ENCODE measurements at regions not wholly inside any gene's neighbourhood (a gene's known extent, or its start where the extent isn't known, plus 50 kb on each side); places are given as distances from the start of the nearest gene placed in this dataset.

- Mint-ChIP-seq H3K27me3 (ENCODE audit: low read depth in 2 of 2) (peaks cover 0 to 3% of the 10 kb centered on the region in 2 donors), H3K4me1 (no peaks in the 10 kb centered on the region), H3K4me3 (no peak overlapping the region), H3K27ac (no peak overlapping the region), H3K9me3 (peaks cover 0 to 7% of the 10 kb centered on the region in 2 donors), H3K36me3 (no peaks in the 10 kb centered on the region)
- ATAC-seq (no peak), DNase-seq (no peak)
- Histone ChIP-seq H3K27me3 (ENCODE audit: control insufficient read depth, insufficient read depth, low read length) (no peaks in the 10 kb centered on the region), H3K9me3 (ENCODE audit: control insufficient read depth, insufficient read depth, low read length) (no peaks in the 10 kb centered on the region), H3K27ac (ENCODE audit: low read length) (no peak overlapping the region), H3K36me3 (ENCODE audit: control insufficient read depth, insufficient read depth, low read length) (no peaks in the 10 kb centered on the region), H3K4me3 (ENCODE audit: low read length) (no peak overlapping the region), H3K4me1 (ENCODE audit: control insufficient read depth, insufficient read depth, low read length) (no peaks in the 10 kb centered on the region)
- intact Hi-C loops (cut with micrococcal nuclease) = no loop called here
- TF ChIP-seq, protein P1, sequence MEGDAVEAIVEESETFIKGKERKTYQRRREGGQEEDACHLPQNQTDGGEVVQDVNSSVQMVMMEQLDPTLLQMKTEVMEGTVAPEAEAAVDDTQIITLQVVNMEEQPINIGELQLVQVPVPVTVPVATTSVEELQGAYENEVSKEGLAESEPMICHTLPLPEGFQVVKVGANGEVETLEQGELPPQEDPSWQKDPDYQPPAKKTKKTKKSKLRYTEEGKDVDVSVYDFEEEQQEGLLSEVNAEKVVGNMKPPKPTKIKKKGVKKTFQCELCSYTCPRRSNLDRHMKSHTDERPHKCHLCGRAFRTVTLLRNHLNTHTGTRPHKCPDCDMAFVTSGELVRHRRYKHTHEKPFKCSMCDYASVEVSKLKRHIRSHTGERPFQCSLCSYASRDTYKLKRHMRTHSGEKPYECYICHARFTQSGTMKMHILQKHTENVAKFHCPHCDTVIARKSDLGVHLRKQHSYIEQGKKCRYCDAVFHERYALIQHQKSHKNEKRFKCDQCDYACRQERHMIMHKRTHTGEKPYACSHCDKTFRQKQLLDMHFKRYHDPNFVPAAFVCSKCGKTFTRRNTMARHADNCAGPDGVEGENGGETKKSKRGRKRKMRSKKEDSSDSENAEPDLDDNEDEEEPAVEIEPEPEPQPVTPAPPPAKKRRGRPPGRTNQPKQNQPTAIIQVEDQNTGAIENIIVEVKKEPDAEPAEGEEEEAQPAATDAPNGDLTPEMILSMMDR (IDR thresholded peaks at IDR 0.05) = no peak
- 92% methylated on average over 2 of the region's 2 CpGs for WGBS (ENCODE audit: insufficient coverage)
These were observed 198.5 kb downstream of the FBXO8 start for GRCh38 chr4:174084981-174085380.

GRCh38 chr4:174084542-174084941 lies 198.9 kb downstream of the FBXO8 start:
- DNase-seq (no peak), ATAC-seq (no peak)
- TF ChIP-seq, protein P1 (IDR thresholded peaks at IDR 0.05) = no peak
- 59% methylated on average over 1 of the region's 1 CpG for WGBS (ENCODE audit: insufficient coverage)
- intact Hi-C loops (cut with micrococcal nuclease) = no loop called here
- H3K9me3 ChIP-seq (ENCODE audit: control insufficient read depth, insufficient read depth, low read length) = no peaks in the 10 kb centered on the region
- H3K4me1 ChIP-seq (ENCODE audit: control insufficient read depth, insufficient read depth, low read length) = no peaks in the 10 kb centered on the region
- Mint-ChIP-seq H3K27me3 (ENCODE audit: low read depth in 2 of 2) (peaks cover 0 to 3% of the 10 kb centered on the region in 2 donors), H3K4me3 (no peak overlapping the region), H3K27ac (no peak overlapping the region), H3K4me1 (no peaks in the 10 kb centered on the region), H3K36me3 (no peaks in the 10 kb centered on the region), H3K9me3 (peaks cover 0 to 6% of the 10 kb centered on the region in 2 donors)
- H3K27me3 ChIP-seq (ENCODE audit: control insufficient read depth, insufficient read depth, low read length) = no peaks in the 10 kb centered on the region
- H3K36me3 ChIP-seq (ENCODE audit: control insufficient read depth, insufficient read depth, low read length) = no peaks in the 10 kb centered on the region
- H3K4me3 ChIP-seq (ENCODE audit: low read length) = no peak overlapping the region
- H3K27ac ChIP-seq (ENCODE audit: low read length) = no peak overlapping the region

DNA sequence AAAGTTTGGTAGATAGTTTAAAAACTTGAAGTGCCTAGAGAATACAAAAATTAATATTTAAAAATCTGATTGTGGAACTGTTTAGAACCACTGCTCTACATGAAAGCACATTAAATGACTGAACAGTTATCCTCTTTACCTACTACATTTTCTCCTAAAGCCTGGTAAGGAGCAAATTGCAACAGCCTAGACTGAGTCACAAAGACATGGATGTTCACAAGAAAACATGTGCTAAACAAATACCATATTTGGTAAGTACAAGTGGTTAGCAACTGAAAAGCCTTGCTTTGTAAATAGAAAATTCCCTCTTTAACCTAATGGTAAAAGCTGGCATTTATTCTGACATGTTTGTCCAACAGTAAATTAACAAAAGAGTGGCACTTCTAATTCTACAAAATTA lies 203.1 kb downstream of the FBXO8 start:
- Mint-ChIP-seq H3K36me3 (no peaks in the 10 kb centered on the region), H3K4me3 (no peak overlapping the region), H3K4me1 (no peaks in the 10 kb centered on the region), H3K27ac (no peak overlapping the region), H3K9me3 (peaks cover 3 to 7% of the 10 kb centered on the region in 2 donors), H3K27me3 (ENCODE audit: low read depth in 2 of 2) (no peaks in the 10 kb centered on the region)
- H3K27me3 ChIP-seq (ENCODE audit: control insufficient read depth, insufficient read depth, low read length) = no peaks in the 10 kb centered on the region
- no peak overlapping the region for H3K27ac ChIP-seq (ENCODE audit: low read length)
- no peaks in the 10 kb centered on the region for H3K9me3 ChIP-seq (ENCODE audit: control insufficient read depth, insufficient read depth, low read length)
- H3K4me3 ChIP-seq (ENCODE audit: low read length) = no peak overlapping the region
- no peaks in the 10 kb centered on the region for H3K36me3 ChIP-seq (ENCODE audit: control insufficient read depth, insufficient read depth, low read length)
- DNase-seq (no peak), ATAC-seq (no peak)
- intact Hi-C loops (cut with micrococcal nuclease) = no loop called here
- TF ChIP-seq, protein P1 (IDR thresholded peaks at IDR 0.05) = no peak
- no peaks in the 10 kb centered on the region for H3K4me1 ChIP-seq (ENCODE audit: control insufficient read depth, insufficient read depth, low read length)

DNA sequence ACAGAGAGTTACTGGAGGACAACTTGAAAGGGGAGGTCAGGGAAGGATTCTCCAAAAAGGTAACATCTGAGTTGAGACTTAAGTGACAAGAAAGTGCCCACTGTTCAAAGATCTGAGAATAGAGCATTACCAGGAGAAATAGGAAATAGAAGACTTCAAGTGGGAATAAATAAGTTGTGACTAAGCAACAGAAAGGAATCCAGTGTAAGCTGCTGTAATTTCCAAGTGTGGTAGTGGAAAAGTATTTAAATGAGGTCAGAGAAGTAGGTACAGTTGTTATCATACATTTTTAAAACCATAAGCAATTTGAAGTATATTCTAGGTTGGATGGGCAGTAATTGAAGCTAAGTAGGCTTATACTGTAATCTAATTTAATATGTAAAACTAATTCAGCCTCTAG lies 211.9 kb downstream of the FBXO8 start:
- intact Hi-C loops (cut with micrococcal nuclease) = no loop called here
- no peaks in the 10 kb centered on the region for H3K4me1 Mint-ChIP-seq
- no peak for ATAC-seq

More for the DNA sequence above, 211.9 kb downstream of the FBXO8 start:
- Mint-ChIP-seq H3K9me3 (peaks cover 4 to 10% of the 10 kb centered on the region in 2 donors), H3K4me3 (no peak overlapping the region), H3K36me3 (no peaks in the 10 kb centered on the region), H3K27ac (no peak overlapping the region), H3K27me3 (ENCODE audit: low read depth in 2 of 2) (no peaks in the 10 kb centered on the region)
- Histone ChIP-seq H3K4me3 (ENCODE audit: low read length) (no peak overlapping the region), H3K27ac (ENCODE audit: low read length) (no peak overlapping the region), H3K9me3 (ENCODE audit: control insufficient read depth, insufficient read depth, low read length) (no peaks in the 10 kb centered on the region), H3K36me3 (ENCODE audit: control insufficient read depth, insufficient read depth, low read length) (no peaks in the 10 kb centered on the region), H3K27me3 (ENCODE audit: control insufficient read depth, insufficient read depth, low read length) (no peaks in the 10 kb centered on the region), H3K4me1 (ENCODE audit: control insufficient read depth, insufficient read depth, low read length) (no peaks in the 10 kb centered on the region)
- TF ChIP-seq, protein P1 (IDR thresholded peaks at IDR 0.05) = no peak
- DNase-seq = no peak
